Dedifferentiated amniotic fluid mesenchymal stem cell (primary cell): ENCODE measurements at regions not wholly inside any gene's neighbourhood (a gene's known extent, or its start where the extent isn't known, plus 50 kb on each side); places are given as distances from the start of the nearest gene placed in this dataset.

Experiments used
- DNase-seq: peaks from one replicate; pipeline ENCODE4 v3.0.0-alpha.2; 2016; ENCODE audit errors: extremely low spot score

DNA sequence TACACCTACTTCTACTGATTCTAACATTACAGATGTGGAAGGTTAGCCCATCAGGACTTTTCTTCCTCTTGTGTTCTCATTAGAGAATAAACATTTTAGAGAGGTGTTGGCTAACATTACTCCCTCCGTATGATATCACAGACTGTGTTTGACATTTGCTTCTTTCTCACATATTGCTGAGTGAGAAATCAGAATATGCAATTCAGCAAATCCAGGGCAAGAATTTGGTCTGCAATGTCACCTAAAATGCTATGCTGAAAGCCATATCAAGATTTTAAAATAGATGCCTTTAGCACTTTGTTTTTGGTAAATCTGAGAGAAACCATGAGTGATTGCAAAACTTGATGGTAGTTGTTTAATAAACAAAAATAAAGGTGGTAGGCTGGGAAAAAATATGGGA, 319.1 kb downstream of the C4orf33 start:
- DNase-seq, result no peak

GRCh38 chr4:129420637-129421036, 324.7 kb downstream of the C4orf33 start:
- DNase-seq, result no peak

DNA sequence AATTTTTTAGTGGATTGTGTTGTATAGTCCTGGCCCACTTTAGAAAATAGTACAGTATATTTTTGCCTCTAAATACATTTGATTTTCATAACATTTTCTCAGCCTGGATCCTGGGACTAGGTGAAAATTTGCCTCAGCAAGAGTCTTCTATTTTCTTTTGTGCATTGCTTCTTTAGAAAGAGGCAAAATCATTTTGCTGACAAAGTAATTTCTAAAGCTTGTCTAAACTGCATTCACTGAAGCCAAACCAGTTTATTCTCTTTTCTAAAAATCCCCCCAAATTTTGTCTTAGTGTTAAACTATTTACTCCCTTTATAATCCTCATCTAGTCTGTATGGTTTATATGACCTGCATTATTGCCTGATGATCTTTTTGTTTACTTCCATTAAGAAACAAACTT, 326.3 kb downstream of the C4orf33 start:
- no peak for DNase-seq

GRCh38 chr4:129428454-129428853, 332.5 kb downstream of the C4orf33 start:
- DNase-seq, result no peak

DNA sequence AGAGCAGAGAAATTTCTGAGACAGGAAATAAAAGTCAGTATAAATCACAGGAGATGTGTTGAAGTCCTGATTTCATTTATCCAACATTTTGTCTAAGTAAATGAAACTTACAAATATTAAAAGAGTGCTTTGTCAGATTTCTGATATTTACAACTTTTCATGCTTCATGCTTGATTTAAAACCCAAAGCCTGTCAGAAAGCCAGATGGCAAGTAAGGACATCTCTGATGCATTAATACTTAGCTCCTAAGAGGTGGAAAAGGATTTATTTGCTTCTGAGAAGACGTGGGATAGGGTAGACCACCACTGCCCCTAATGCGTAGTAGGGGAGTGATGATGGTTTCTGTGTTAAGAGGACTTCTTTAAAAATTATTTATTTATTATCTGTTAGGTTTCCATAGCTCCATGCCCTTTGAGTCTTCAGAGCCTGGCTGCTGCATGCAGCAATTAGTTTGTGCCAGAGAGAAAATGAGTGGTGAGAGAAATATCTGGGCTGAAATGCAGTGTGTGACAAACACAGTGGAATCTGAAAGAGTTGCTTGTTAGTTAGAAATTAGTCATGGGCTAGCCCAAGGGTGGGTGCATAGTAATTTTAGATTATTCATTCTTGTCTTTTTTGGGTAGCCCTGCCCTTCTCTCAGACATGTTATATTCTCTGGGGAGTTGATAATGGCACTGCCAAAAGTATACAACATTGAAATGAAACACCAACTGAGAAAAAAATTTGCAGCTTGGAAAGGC, 333.8 kb downstream of the C4orf33 start:
- DNase-seq, result peak; percentile 83

DNA sequence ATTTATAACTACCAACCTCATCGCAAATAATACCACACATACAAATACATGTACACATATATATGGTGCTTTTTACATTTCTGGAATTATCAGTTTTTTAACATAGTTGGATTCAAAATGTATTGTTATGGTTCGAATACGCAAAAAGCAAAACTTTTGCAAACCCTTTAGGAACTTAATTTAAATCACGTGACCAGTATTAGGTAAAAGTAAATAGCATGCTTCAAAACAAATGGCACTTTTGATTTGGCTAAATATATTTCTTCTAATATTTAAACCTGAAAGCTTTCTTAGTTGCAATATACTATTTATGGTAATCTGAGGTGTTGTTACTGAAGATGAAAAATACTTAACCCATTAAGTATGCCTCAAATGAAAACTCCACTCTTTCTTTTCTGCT, 341.4 kb downstream of the C4orf33 start:
- DNase-seq, result no peak

- no peak for DNase-seq
Observed at GRCh38 chr4:129438456-129438981, 342.6 kb downstream of the C4orf33 start.

GRCh38 chr4:129446074-129446473, 350.1 kb downstream of the C4orf33 start:
- no peak for DNase-seq

- no peak for DNase-seq
Observed at GRCh38 chr4:129453524-129454200, 357.7 kb downstream of the C4orf33 start.

DNA sequence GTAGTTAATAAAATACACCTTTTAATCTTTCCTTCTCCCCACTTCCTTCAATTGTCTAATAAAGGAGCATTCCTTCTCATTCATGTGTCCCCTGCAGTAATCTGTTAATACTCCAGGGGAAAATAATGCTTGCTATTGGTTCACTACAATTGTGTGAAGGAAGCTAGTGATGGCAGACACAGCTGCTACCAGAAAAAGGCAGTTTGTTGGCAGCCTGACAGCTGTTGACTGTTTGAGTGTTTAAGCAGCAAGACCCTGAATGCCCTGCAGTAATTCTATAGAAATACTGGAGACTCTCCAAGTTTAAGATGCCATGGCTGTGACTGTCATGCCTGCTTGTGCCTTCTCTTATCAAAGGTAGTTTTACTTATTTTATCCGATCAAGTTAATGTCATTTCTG, 359.5 kb downstream of the C4orf33 start:
- DNase-seq, result no peak

GRCh38 chr4:129468624-129469023, 372.7 kb downstream of the C4orf33 start:
- no peak for DNase-seq

GRCh38 chr4:129474698-129475097, 378.7 kb downstream of the C4orf33 start:
- no peak for DNase-seq

DNA sequence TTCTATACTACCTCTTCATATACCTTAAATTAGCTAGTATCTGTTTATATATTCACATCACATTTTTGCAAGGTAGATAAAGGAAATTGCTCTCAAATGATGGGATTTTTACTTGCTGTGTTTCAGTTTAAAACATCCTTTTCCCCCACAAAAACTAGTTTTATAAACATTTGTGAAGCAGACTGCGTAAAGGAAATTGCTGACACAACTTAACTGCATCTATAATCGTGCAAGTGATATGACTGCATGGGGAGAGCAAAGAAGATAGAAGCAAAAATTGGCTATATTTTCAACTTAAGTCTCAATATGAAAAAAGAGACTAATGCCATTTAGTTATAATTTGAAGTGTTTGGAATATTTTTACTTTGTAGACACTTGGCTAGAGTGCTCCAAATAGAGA, 385.2 kb downstream of the C4orf33 start:
- no peak for DNase-seq

GRCh38 chr4:129488427-129488826, 392.5 kb downstream of the C4orf33 start:
- DNase-seq, result no peak

DNA sequence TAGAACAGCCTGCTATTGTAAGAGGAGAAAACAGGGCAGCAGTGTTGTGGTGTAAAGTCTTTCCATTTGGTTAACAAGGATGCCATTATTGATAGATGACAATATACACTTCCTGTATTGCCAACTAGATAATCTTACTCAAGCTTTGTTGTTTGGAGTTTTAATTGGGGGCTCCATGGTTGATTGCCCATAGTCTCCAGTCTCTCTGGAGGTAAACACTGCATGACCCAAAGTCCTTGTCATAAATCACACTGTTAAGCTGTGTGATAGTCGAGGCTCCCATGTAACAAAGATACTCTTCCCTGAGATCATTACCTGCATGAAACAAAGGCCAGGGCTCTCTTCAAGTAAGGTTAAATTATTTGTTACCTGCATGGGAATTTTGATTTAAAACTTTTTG, 394.6 kb downstream of the C4orf33 start:
- no peak for DNase-seq

DNA sequence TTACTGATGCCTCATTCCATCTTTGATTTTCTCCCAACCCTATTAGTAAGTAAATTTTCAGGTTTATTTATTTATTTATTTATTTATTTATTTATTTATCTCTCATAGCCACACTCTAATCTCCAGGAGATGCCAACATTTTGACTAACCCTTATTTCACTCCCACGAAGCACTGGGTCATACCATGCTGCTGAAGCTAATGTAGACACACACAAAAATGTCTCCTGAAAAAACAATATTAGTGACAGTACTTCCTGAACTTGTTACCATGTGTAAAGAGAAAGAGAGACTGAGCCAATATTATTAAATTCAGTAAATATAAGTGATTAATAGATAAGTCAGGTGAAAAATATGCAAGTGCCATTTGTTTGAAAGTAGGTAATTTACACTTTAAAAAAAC, 402.7 kb downstream of the C4orf33 start:
- DNase-seq, result no peak

DNA sequence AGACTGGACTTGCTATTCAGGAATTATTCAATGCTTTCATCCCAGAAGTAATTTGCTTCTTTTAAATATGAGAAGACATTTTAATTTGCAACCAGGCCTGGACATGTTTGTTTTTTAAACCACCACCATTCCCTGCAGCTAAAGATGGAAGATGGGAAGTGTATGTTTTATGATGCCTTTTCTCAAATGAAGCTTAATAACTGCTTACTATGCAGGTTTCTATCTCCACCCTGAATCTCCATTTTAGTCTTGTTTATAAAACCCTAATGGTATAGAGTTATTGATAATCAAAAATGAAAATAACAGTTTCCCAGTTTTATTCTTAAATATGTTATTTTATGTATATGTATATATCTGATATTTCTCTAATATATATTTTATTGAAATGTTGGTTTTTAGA, 418.9 kb downstream of the C4orf33 start:
- DNase-seq, result no peak

- no peak for DNase-seq
Observed at GRCh38 chr4:129515356-129515755, 419.4 kb downstream of the C4orf33 start.

DNA sequence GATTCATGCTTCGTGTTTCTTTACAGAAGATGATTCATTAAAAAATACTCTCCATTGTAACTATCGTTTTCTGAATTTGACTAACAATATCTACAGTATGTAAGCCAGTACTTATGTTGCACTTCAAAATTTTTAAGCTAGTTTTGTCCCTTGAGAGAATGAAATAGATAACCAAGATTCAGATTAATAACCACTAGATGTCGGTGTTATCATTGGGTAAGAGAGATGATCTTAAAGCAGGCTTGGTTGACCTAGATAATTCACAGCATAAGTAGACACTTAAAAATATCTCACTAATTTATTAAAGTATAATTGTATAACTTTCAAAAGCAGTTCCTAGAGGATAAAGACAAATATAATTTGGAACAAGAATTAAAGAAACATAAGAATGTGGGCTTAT, 430.9 kb downstream of the C4orf33 start:
- DNase-seq, result no peak

- DNase-seq, result no peak
Observed at GRCh38 chr4:129531253-129531652, 435.3 kb downstream of the C4orf33 start.

- DNase-seq, result no peak
Observed at GRCh38 chr4:129532573-129532972, 436.6 kb downstream of the C4orf33 start.

DNA sequence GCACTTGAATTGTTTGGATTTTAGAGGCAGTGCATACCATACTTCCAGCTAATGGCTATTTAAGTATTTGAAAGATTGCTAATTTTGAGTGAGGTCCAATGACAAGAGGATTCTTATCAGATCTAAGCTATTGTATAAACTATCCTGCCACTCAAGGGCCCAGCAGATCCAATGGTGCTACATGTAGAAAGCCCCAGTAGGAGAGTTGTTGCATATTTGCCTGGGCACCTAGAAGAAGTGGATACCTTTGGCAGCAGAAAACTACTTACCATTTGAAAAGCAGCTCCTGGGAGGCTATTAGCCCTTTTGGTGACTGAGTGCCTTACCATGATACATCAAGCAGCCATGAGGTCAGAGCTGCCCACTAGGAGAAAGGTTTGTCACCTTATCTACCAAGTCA, 447.3 kb downstream of the C4orf33 start:
- DNase-seq, result no peak

DNA sequence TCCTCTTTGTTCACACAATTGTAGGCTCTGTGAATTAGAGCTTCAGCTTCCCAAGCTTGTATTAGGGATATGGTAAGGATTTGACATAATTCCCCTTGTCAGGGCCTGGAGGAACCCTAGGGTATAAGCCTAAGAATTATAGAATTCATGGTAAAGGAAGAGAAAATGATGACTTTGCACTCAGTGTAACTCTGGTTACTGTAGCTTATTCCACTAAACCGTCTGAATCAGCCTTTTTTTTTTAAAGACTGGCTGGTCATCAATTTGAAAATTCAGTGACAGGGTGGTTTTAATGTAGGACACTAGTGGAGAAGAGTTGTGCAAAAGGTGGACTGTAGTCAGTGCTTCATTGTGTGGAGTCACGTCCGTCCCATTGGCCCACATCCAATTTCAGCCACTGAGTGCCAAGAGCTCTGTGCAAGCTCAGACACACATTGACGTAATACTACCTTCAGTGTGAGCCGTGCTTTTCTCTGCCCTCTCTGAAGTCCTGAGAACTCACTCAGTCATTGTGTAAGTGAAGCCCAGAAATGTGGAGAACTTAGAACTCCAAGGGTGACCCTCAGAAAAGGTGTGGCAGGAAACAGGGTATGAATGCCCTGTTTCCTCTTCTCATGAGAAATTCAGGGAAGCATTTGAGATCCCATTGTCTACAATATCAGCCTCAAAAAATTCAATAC, 449.8 kb downstream of the C4orf33 start:
- no peak for DNase-seq
